ENCODE measurements at regions not wholly inside any gene's neighbourhood (a gene's known extent, or its start where the extent isn't known, plus 50 kb on each side); places are given as distances from the start of the nearest gene placed in this dataset.

GRCh38 chr11:29018631-29019030, 910.4 kb downstream of the METTL15 start:
- TF ChIP-seq TAF1 (IDR thresholded peaks at IDR 0.05; ENCODE audit: borderline replicate concordance, low read depth, low read length) (no peak), POLR2AphosphoS5 (IDR thresholded peaks at IDR 0.05; ENCODE audit: low read depth, low read length) (no peak), POLR2A (IDR thresholded peaks at IDR 0.05; ENCODE audit: low read depth, low read length) (no peak)
